Omental fat pad (tissue), 3 donors: ENCODE measurements at regions not wholly inside any gene's neighbourhood (a gene's known extent, or its start where the extent isn't known, plus 50 kb on each side); places are given as distances from the start of the nearest gene placed in this dataset.

Source experiments
- ATAC-seq: fragments of 150-250 bp; one replicate; pipeline ENCODE4 v1.9.1; 2016; ENCODE audit warnings: mild to moderate bottlenecking, moderate library complexity; ENCODE audit not compliant: low FRiP score
- DNase-seq: peaks from one replicate; pipeline ENCODE4 v3.0.0-alpha.2; 2019; ENCODE audit warnings: low spot score
- TF ChIP-seq, protein P1 (sequence below), 3 donors: fragments of 450-650 bp; IDR thresholded peaks; one replicate each; pipeline ENCODE4 v1.5.1; 2016 to 2017; ENCODE audit warnings: antibody characterized with exemption in 3 of 3, mild to moderate bottlenecking in 3 of 3, moderate library complexity in 2 of 3

DNA sequence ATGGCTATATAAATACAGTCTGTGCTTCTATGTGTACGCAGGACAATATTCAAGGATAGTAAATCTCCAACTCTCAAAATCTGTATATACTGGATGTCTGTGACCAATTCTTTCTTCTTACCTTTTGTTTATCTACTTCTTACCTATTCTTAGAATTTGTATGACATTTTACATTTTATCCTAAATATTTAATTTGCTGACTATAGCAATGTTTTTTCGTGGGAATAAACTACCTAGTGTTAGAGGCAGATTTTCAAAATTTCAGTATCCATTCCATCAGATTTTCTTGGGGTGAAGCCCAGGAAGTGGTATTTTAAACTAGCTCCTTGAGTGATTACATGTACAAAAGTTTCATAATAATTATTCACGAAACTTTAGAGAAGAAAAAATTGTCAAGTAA lies 334.5 kb upstream of the BCHE start:
- DNase-seq (no peak), ATAC-seq (no peak)
- TF ChIP-seq, protein P1, sequence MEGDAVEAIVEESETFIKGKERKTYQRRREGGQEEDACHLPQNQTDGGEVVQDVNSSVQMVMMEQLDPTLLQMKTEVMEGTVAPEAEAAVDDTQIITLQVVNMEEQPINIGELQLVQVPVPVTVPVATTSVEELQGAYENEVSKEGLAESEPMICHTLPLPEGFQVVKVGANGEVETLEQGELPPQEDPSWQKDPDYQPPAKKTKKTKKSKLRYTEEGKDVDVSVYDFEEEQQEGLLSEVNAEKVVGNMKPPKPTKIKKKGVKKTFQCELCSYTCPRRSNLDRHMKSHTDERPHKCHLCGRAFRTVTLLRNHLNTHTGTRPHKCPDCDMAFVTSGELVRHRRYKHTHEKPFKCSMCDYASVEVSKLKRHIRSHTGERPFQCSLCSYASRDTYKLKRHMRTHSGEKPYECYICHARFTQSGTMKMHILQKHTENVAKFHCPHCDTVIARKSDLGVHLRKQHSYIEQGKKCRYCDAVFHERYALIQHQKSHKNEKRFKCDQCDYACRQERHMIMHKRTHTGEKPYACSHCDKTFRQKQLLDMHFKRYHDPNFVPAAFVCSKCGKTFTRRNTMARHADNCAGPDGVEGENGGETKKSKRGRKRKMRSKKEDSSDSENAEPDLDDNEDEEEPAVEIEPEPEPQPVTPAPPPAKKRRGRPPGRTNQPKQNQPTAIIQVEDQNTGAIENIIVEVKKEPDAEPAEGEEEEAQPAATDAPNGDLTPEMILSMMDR (IDR thresholded peaks at IDR 0.05) = no peak

DNA sequence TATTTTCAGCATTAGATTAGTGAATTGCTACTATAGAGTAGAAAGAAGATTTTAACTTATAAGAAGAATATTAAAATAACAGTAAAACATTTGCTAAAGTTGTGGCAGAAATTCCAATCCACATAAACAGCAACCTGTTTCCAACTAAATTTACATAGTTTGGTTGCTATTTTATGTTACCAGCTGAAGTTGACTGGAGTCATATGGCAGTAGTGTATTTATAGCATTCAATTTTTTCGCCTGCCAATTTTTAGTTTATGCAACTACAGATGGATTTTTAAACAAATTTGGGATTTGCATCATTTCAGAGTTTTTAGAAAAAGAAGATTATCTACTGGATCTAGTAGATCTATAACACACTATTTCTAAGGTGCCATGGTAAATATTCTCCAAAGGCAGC lies 332.5 kb upstream of the BCHE start:
- TF ChIP-seq, protein P1 (IDR thresholded peaks at IDR 0.05) = no peak
- no peak for ATAC-seq
- no peak for DNase-seq

DNA sequence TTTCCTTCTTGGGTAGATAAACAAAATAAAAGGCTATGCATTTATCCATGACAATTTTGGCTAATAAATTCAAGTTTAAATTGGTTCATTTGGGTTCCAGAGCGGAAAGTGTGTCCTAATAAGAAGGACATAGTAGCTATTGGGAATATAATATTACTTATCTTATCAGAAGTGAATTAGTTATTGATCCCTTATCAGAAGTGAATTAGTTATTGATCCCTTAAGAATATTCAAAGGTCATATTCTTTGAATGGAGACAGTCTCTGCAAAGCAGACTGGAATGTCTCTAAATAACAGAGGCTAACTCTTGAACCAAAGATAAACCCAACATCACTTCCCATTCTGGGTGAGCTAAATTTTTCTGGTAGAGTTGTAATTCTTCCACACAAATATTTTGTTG lies 290.7 kb upstream of the BCHE start:
- TF ChIP-seq, protein P1 (IDR thresholded peaks at IDR 0.05) = no peak
- no peak for DNase-seq
- ATAC-seq = no peak

DNA sequence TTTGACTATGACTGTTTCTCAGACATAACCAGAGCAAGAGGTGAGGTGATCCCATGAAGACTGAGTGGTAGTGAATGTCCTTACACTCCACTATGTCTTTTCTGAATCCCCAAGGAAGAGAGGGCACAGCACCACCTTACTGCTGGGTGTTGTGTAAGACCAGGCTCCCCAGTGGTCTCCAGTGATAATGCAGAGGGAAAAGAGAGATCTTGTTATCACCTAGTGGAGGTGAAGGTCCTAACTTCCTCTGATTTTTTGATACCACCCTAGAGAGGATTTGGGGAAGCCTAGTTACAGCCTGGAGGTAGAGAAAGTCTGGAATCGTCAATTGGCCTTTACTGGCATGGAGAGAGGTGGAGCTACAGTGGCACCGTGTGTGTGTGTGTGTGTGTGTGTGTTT lies 288.0 kb upstream of the BCHE start:
- TF ChIP-seq, protein P1 (IDR thresholded peaks at IDR 0.05) = no peak

DNA sequence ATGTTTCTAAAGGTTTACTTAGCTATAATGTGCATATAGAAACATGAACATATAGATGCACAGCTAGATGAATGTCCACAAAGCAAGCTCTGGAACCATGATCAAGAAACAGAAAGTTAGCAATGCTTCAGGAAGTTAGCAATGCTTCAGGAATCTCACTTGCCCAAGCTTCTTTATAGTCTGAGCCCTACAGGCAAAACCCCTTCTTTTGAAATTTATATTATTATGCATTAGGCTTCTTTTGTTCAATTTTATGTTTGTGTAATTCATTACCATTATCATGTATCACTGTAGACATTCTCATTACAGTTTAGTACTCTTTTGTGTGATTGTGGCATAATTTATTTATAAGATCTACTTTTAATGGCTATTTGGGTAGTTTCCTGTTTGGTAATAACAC lies 286.4 kb upstream of the BCHE start:
- DNase-seq = no peak
- TF ChIP-seq, protein P1 (IDR thresholded peaks at IDR 0.05) = no peak
- ATAC-seq = no peak

More for the DNA sequence above, 288.0 kb upstream of the BCHE start:
- ATAC-seq = no peak
- DNase-seq = no peak

DNA sequence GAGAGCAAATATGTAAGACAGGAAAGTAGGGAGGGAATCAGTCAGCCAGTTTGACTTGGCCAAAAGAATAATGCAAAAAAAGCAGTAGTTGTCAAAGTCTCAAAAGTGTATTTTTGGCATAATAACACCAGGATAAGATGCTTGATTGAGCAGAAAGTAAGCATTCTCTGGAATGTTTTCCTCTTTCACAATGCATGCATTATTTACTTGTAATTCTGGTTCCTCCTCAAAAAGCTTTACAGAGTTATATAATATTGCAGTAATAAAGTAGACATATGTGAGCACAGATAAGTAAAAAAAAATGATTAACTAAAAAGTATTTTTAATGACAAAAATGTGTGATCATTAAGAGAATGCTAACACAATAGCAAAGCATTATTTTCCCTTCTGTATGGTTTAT lies 285.9 kb upstream of the BCHE start:
- ATAC-seq = no peak

DNA sequence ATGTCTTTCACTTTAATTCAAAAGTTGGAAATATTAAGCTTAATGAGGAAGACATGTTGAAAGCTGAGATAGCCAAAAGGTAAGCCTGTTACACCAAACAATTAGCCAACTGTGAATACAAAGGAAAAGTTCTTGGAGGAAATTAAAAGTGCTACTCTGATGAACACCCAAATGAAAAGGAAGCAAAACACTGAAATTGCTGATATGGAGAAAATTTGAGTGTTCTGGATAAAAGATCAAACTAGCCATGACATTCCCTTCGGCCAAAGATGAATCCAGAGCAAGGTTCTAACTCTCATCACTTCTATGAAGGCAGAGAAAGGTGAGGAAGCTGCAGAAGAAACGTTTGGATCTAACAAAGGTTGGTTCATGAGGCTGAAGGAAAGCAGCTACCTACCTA lies 280.8 kb upstream of the BCHE start:
- no peak for ATAC-seq
- TF ChIP-seq, protein P1 (IDR thresholded peaks at IDR 0.05) = no peak
- no peak for DNase-seq

More for the DNA sequence above, 285.9 kb upstream of the BCHE start:
- TF ChIP-seq, protein P1 (IDR thresholded peaks at IDR 0.05) = no peak
- DNase-seq = no peak
